GM19397 (cell line): ENCODE measurements at regions not wholly inside any gene's neighbourhood (a gene's known extent, or its start where the extent isn't known, plus 50 kb on each side); places are given as distances from the start of the nearest gene placed in this dataset.

Experiments used
- ATAC-seq: cut with Tn5 transposase; IDR thresholded peaks from one replicate; pipeline ENCODE4 v1.9.1; 2021; ENCODE audit warnings: mild to moderate bottlenecking, moderate library complexity; ENCODE audit not compliant: unreplicated experiment

DNA sequence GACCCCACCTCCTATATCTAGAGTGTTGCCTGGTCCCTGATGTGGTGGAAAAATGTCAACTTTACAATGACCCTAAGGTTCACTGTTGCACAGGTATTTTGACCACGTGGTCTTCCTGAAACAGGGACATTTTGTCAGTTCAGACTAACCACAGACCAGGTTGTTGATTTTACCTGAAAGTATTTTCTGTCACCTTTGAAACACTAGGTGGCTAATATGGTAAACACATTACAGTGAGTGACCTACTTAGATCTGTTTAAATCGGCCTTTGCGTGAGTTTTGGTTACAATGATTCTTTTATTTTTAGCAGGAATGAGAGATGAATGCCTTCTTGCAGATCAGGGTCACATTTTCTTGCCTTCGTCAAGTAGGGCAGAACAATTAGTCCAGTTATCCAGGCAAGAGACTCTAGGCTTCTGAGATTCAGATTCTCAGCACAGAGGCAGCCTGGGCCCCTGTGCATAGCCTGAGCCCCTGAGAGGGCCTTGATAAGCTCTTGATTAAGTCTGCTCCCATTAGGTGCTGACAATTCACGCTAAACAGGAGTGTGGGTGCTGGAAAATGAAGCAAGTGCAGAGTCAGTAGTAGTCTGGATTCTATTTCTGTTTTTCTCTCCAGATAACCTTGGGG is 226.2 kb downstream of the KCNS3 start:
- no peak for ATAC-seq

DNA sequence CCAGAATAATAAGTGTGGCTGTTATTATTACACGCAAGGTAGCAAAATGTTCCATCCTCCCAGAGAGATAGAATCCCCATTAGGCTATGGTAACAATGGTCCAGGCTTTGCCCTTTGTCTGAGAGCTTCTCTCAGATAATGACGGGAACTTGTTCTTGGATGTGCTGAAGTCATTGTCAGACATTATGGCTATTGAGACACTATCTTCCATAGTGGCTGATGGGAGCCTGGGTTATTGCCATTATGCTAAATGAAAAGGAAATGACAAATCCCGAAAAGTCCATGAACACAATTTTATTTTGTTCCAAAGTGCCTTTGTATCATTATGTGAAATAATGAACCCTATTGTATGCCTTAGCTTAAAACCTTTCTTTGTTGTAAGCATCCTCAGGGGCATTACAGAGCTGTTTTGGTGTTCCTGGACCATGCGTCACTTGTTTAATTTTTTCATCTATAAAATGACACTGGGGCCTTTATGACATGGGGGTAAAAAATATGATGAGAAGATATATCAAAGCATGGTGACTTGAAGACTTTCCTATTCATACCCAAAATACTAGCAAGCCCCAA is 218.5 kb downstream of the KCNS3 start:
- no peak for ATAC-seq

DNA sequence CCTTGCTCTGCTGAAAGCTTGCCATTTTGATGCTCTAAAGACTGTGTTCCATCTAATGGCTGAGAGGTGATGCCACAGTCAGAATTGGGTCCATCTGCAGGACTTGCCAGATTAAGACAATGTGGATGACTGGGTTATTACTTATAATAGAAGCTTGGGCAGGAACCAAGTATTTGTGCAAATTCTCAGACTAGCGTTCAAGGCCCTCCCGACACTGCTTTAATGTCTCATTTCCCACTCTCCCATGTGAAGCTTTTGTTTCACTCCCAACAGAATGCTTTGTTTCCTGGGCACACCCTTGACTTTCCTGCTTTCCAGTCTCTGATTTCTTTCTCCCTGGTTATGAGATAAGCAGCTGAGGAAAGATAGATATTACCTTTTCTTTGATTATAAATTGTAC is 215.8 kb downstream of the KCNS3 start:
- ATAC-seq: no peak

DNA sequence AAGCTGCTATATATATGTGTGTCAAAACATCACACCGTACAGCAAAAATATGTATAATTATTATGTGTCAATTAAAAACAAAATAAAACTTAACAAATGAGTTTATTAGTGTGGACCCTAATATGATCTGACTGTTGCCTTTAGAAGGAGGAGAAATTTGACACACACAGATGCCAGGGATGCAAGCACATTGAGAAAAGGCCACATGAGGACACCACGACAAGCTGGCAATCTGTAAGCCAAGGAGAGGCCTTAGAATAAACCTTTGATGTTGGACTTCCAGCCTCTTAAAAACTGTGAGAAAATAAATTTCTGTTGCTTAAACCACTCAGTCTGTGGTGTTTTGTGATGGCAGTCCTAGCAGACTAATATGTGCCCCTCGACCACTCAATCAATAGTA is 214.7 kb downstream of the KCNS3 start:
- no peak for ATAC-seq

DNA sequence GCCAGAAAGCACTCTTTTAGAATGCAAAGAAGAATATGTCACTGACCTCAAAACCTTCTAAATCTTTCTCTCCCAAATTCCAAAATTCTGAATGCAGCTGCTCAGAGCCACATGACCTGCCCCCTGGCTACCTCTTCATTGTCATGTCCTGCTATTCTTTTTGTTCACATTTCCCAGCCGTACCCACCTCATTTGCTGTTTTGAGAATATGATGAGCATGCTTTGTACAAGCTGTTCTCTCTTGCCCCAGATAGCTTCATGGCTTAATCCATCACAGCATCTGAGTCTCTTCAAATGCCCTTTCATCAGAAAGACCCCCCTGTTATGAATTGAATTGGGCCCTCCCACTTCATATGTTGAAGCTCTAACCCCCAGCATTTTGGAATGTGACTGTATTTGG is 214.3 kb downstream of the KCNS3 start:
- ATAC-seq: no peak

DNA sequence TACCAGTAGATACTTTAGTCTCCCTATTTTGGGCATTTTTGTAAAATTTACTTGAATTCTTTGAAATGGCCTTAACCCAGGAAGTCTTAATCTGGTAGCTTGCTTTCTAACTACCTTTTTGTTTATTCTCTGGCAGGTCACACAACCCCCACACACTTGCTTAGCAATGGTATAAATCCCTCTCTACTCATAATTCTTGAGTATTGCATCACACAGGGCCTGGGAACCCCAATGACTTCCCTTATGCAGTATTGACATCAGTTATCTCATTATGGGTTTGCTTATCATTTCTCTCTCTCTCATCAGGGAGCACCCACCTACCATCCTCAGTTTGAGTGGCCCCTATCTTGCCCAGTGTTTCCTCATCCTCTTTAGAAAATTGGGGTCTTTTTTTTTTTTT is 207.1 kb downstream of the KCNS3 start:
- no peak for ATAC-seq

DNA sequence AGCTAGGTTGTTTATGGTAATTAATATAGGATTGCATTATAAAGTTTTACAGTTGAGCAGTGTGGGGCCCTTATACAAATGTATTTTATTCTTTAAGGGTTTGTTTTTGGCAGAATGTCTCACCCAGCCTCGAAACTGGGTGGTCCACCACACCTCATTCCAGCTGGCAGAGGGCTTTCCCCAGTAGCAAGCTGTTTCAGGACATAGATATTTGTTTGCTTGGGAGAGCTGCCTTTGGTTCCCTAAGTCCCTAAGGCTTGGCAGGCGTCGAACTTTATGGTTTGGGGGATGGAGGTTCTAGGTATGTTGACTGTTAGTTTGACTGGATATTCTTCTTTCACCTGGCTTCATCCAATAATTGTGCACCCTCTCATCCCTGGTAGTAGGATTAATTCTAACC is 205.9 kb downstream of the KCNS3 start:
- ATAC-seq: no peak

DNA sequence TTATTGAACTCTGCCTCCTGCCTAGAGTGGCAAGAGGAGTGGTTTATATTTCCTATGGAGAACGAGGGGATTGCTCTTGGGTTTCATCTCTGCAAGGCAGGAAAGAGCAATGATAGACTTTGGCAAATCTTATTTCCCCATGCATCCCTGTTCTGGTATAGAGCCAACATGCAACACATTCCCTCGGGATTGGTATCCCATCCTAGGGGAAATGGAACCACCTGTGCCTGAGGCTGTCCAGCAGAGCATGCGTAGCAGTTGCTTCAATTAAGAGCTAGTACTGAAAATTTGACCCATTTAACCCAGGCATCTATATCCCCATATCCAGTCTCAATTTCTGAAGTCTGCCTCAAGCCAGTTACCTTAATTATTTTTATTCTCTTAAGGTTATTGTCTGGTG is 205.3 kb downstream of the KCNS3 start:
- no peak for ATAC-seq

DNA sequence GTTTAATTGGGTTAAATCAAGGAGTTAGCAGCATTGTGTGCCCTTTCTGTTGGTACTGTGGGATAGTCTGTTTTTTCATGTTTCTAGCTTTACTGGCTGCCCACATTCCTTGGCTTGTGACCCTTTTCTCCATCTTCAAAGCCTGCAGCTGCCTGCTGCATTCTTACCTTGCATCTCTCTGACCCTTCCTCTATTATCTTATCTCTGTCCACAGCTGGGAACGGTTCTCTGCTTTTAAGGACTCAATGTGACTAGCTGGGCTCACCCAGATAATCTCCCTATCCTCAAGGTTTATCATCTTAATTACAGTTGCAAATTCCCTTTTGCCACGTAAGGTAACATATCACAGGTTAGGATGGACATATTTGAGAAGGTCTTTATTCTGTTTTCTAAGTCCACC is 199.7 kb downstream of the KCNS3 start:
- no peak for ATAC-seq

DNA sequence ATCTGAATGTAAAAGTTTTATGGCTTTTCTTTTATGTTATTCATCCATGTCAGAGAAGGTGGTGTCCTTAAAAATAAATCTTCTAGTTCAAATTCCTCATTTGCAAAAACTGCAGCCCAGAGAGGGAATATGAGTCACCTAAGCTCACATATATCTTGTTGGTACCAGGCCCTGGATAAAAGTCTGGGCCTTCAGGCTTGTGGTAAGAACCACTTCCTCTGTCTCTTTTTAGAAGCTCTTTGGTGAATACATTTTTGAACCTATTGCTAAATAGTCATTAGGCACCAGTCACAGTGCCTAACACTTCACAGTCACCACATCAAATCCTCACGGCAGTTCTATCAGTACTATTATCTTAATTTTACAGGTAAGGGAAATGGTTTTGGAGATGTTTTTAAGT is 199.2 kb downstream of the KCNS3 start:
- ATAC-seq: no peak

DNA sequence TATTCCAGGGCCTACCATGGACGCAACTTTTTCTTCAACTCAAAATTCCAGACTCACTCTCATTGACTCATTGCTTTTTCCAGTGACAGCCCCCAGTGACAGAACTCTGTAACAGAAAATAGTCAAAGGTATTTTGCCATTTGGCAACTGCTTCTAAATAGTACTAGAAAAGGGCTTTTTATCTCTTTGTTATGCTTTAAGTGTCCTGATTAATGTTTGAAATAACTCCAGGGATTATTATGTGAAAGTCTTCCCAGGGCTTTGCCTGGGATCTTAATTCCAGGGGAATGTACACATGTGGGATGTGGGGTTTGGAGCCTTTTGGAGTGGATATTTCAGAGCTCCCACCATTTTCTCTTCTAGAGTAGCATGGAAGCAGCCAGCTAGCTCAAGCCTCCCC is 198.8 kb downstream of the KCNS3 start:
- no peak for ATAC-seq

DNA sequence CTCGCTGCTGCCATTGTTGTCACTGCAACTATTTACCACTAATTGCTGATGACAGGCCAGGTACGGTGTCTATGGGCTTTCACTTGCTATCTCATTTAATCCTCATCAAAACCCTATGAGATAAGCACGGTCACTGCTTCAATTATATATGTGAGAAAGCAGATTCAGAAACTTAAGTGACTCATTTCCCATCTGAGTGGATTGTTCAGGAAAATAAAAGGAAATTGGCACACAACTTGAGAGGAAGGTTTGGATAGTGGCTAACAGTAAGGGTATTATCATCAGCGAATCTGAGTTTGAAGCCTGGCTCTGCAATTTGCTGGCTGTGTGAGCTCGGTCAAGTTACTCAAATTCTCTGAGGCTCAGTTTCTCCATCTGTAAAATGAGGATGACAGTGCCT is 196.0 kb downstream of the KCNS3 start:
- no peak for ATAC-seq

DNA sequence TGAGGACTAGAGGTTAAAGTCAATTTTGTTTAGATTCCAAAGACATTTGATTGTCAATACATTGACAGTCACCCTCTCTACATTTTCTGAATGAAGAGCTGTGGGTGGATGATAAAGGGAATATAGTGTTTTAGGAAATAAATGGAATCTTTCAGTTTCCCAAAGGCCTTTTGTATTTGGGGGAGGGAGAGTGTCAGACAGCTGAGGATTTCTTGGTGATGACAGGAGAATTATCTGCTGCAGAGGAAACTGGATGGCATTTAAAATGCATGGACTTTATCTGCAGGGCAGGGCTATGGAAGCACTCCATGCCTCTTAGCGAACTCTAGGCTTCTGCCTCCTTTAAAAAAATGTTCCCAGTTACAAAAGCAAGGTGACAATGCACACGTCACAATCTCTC is 195.1 kb downstream of the KCNS3 start:
- no peak for ATAC-seq

DNA sequence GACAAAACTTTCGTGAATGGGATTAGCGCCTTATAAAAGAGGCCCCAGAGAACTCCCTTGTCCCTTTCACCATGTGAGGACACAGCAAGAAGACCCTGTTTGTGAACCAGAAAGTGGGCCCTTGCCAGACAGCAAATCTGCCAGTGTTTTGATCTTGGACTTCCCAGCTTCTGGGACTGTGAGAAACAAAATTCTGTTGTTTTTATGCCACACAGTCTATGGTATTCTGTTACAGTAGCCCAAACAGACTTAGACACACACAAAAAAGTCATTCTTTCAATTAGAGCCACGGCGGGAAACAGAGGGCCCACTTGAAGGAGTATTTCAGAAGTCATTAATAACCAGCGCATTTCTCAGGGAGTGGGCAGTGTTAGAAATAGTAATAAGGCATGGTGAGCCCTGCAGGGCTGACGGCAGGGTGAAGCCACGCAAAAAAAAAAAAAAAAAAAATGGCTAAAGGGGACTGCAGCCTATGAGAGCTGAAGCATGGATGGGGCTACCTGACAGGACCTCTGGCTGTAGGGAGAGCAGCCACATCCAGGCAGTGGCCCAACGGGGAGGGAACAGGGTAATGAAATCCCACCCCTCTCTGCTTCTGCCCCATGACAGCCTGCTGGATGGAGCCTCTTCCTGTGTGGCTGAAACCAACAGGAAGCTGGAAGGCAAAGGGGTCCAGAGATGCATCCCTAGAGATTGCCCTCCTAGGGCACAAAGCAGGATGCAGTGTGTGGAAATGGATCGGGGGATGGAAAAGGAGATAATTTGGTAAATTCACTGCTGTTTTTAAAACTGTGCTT is 189.3 kb downstream of the KCNS3 start:
- ATAC-seq: no peak

DNA sequence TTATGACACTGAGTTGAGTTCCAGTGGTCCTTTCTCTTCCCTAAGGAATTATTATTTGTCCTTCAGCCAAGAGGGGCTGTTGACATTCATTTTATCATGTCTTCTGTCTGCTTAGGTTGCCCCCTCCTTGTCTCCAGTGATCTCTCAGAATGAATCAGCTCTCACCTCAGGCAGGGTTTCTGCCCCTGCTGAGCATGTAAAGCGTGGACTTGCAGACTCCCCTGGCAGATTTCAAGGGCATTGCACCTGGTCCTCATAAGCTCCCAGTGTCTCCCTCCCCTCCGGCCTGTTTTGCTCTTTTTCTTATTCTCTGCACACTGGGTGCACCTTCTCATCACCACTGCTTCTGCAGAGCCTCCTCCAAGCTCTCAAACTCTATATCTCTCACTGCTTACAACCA is 188.4 kb downstream of the KCNS3 start:
- ATAC-seq: no peak

DNA sequence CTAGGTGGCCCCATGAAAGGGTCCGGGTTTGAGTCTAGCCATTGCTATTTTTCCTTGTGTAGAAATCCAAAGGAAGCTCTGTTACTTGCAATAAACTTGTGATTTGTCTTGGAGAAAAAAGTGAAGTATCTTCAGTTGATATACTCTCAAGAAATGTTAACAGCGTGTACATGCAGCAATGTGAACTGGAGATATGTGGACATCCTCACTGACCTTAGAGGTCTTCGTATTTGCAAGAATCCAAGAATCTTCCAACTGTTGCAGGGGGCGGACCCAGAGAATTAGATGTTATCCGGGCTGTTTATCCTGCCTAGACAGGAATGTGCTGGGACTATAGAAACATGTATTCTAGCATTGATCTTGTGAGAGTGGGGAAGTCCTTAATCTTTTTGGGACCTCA is 187.6 kb downstream of the KCNS3 start:
- ATAC-seq: no peak

DNA sequence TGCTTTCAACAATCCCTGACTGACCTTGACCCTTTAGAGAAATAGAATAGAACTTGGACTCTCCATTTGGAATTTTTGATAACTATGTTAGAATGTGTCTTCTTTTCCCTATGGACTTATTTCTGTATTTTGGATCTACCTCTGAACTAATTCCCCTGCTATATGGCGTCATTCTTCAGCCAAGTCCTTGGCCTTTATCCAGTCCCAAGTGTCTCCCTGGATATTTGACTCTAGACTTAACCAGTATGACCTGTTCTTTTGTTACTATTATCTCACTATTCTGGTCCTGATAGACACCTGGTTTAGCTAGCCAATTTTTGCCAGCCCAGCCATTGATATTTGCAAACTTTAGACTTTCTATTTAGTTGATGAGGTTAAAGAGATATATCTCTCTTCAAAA is 186.8 kb downstream of the KCNS3 start:
- no peak for ATAC-seq

DNA sequence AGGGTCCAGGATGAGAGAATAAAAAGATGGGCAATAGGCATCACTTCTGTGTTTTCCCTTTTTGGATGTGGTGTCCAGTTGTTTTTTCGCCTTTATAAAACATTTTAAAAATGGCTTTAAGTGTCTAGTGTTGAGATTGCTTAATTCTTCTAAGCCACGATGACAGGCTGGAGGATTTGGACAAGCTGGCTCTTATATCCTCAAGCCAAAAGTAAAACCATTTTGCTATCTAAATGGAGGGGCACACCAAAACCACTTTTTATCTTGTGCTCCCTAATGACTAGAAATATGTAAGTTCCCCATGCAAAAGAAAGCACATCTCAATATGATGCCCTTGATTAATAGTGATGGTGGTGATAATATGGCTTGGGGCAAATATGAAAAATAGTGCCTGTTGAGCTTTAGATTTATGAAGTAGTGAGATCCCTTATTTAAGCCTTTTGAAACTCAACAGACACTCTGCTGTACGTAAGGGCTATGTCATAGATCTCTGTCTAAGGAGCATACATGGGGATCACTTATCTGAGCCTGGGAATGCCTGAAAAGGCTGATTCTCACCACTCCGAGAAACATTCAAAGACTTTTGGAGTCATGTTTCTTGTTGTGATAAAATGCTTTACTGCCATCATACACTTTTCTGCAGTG is 185.5 kb downstream of the KCNS3 start:
- no peak for ATAC-seq

DNA sequence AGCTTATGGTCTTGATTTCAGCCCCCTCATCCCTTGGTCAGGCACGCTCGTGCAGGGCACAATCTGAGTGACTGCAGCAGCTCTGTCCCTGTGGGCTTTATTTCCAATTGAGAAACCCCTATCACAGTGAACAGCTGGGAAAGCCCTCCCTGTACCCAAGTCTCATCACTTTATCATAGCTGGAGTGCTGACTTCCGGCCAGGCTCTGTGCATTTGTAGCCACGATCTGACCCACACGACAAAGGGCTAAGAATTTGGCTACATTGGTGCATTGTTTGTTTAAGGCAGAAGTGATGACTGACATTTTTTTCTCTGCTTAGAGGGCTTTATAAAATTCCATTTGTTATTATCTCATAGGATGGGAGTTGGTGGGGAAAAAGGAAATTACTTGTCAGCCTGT is 184.4 kb downstream of the KCNS3 start:
- ATAC-seq: no peak

DNA sequence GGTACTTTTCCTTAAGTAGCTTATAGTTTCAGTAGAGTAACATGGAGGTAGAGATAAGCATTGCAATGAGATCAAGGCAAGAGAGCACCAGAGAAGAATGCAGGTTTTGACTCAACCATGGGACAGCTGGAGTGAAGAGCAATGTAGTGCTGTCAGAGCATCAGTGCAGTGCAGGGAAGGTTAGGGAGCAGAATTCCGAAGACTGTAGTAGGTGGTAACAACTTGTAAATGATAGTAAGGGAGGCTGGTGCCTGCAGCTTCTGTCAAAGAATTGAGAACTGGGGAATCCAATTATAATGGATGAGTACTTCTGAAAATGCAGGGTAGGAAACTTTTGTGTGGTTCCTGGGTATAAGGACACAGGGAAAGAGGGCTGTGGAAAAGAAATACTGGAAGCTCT is 183.2 kb downstream of the KCNS3 start:
- no peak for ATAC-seq

DNA sequence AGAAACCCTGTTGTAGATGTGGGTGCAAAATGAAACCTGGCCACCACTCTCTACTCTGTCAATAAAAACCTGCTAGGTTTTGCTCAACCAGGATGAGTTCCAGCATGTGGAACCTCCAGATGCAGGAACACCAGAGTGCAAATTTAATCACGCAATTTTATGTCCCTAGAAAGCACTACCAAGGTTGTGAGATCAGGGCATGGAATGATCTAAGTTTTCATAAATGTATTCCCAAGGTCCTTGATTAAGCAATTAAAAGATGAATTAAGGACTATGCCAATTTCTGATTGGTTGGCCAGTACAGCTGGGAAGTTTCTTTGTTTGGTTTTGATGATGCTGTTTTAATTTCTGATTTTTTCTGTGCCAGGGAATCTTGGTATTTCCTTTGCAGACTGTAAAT is 179.2 kb downstream of the KCNS3 start:
- no peak for ATAC-seq

DNA sequence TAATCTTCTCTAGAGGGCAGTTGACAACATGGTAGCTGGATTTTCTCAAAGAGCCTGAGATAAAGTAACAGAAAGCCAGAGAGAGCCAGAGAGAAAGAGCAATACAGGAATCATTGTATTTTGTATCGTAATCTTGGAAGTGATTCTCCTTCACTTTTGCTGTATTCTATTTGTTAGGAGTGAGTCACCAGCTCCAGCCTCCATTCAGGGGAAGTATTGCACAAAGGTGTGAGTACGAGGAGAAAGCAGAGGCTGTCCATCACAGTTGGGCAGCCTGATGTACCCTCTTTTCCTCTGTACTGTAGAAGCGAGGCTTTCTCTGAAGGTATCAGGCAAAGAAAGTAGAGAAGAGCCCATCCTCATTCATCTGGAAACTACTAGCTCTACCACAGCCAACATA is 176.8 kb downstream of the KCNS3 start:
- ATAC-seq: no peak
